GM18520 (cell line): ENCODE measurements at regions not wholly inside any gene's neighbourhood (a gene's known extent, or its start where the extent isn't known, plus 50 kb on each side); places are given as distances from the start of the nearest gene placed in this dataset.
"Not testable (repeated sequence)": the region's sequence is repeated elsewhere in the genome, so short reads cannot be mapped to it uniquely, and the experiment has no call there.

Source experiments
- ATAC-seq: cut with Tn5 transposase; IDR thresholded peaks from one replicate; pipeline ENCODE4 v1.9.1; 2021; ENCODE audit not compliant: unreplicated experiment

- ATAC-seq: no peak
Measured at GRCh38 chr2:216984937-216985336, 125.1 kb upstream of the TNP1 start.

- not testable (repeated sequence) for ATAC-seq
Measured at GRCh38 chr2:216981951-216982350, 122.1 kb upstream of the TNP1 start.

- not testable (repeated sequence) for ATAC-seq
Measured at GRCh38 chr2:216980510-216980909, 120.6 kb upstream of the TNP1 start.

- no peak for ATAC-seq
Measured at GRCh38 chr2:216974321-216975302, 114.7 kb upstream of the TNP1 start.

- ATAC-seq: no peak
Measured at GRCh38 chr2:216971593-216971992, 111.7 kb upstream of the TNP1 start.

- no peak for ATAC-seq
Measured at GRCh38 chr2:216970359-216970915, 110.6 kb upstream of the TNP1 start.

GRCh38 chr2:216967889-216968288 lies 108.0 kb upstream of the TNP1 start:
- no peak for ATAC-seq

GRCh38 chr2:216960671-216961268 lies 100.9 kb upstream of the TNP1 start:
- no peak for ATAC-seq

GRCh38 chr2:216959433-216959832 lies 99.6 kb upstream of the TNP1 start:
- ATAC-seq: no peak

GRCh38 chr2:216956820-216957493 lies 97.1 kb upstream of the TNP1 start:
- no peak for ATAC-seq

- no peak for ATAC-seq
Measured at GRCh38 chr2:216951171-216951570, 91.3 kb upstream of the TNP1 start.

- no peak for ATAC-seq
Measured at GRCh38 chr2:216950547-216950946, 90.7 kb upstream of the TNP1 start.

GRCh38 chr2:216949700-216950413 lies 90.0 kb upstream of the TNP1 start:
- no peak for ATAC-seq

- ATAC-seq: no peak
Measured at GRCh38 chr2:216947055-216947454, 87.2 kb upstream of the TNP1 start.

- ATAC-seq: no peak
Measured at GRCh38 chr2:216944733-216945132, 84.9 kb upstream of the TNP1 start.

- ATAC-seq: no peak
Measured at GRCh38 chr2:216943109-216943508, 83.2 kb upstream of the TNP1 start.

- no peak for ATAC-seq
Measured at GRCh38 chr2:216942465-216942864, 82.6 kb upstream of the TNP1 start.

GRCh38 chr2:216942016-216942415 lies 82.2 kb upstream of the TNP1 start:
- no peak for ATAC-seq

GRCh38 chr2:216936954-216937357 lies 77.1 kb upstream of the TNP1 start:
- ATAC-seq: no peak

GRCh38 chr2:216934623-216935022 lies 74.8 kb upstream of the TNP1 start:
- no peak for ATAC-seq

- ATAC-seq: no peak
Measured at GRCh38 chr2:216934151-216934550, 74.3 kb upstream of the TNP1 start.
